ENCODE measurements at regions not wholly inside any gene's neighbourhood (a gene's known extent, or its start where the extent isn't known, plus 50 kb on each side); places are given as distances from the start of the nearest gene placed in this dataset.

DNA sequence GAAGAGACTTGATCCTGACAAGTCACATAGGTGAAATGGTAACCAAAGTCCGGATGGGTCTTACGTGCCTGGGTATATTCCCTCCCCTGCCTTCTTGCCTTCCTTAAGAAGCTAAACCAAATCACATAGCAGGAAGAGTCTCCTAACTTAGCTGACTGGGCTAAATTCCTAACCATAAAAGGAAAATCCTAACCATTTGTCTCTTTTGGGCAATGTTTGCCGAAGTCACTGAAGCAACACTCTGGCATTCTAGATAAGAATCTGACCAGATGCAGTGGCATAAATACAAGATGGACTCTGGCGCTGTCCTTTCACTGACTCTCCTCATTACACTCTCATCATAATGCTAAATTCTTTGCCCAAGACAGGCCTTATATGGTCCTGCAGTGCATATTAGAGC lies 625.5 kb upstream of the RORB start:
- TF ChIP-seq CTCF (conservative IDR thresholded peaks at IDR 0.05; ENCODE audit: low read depth, low read length), result no peak
- no peak for DNase-seq (ENCODE audit: low read depth)
- no peak overlapping the region for H3K4me3 ChIP-seq (ENCODE audit: low read depth, low read length)

DNA sequence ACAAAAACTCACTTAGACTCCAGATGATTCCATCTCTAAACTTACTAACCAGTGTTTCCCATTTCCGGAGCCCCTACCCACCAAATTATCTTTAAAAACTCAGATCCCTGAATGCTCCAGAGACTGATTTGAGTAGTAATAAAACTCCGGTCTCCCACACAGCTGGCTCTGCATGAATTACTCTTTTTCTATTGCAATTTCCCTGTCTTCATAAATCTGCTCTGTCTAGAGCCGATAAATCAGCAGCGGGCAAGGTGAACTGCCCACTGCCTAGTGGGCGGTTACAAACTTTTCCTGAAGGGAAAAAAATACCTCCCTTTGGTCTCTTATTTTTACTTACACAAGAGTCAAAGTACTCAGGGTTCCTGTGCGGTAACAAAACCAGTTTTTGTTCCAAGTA lies 624.4 kb upstream of the RORB start:
- TF ChIP-seq CTCF (conservative IDR thresholded peaks at IDR 0.05; ENCODE audit: low read depth, low read length), result no peak
- no peak overlapping the region for H3K4me3 ChIP-seq (ENCODE audit: low read depth, low read length)
- DNase-seq (ENCODE audit: low read depth), result no peak

DNA sequence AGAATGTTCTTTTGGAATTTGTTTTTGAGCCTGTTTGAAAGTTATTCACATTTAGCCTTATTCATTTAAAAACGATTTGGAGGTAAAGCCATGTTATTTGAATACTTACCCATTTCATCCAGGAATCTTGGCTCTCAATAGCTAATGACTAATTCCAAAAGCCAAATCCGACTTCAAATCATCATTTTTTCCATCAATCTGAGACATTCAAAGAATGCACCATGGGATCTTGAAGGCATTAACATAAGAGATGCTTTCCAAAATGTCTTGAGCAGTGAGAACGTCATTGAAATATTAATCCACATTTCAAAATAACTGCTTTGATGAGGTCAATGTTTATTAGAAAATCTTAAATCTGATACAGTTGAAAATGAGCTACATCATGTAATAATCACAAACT lies 617.0 kb upstream of the RORB start:
- no peak overlapping the region for H3K4me3 ChIP-seq (ENCODE audit: low read depth, low read length)
- DNase-seq (ENCODE audit: low read depth), result no peak
- TF ChIP-seq CTCF (conservative IDR thresholded peaks at IDR 0.05; ENCODE audit: low read depth, low read length), result no peak

- H3K4me3 ChIP-seq (ENCODE audit: low read depth, low read length), result no peak overlapping the region
- TF ChIP-seq CTCF (conservative IDR thresholded peaks at IDR 0.05; ENCODE audit: low read depth, low read length), result no peak
- no peak for DNase-seq (ENCODE audit: low read depth)
Observed at GRCh38 chr9:73889023-73889422, 608.1 kb upstream of the RORB start.

GRCh38 chr9:73890685-73891277 lies 606.4 kb upstream of the RORB start:
- no peak for TF ChIP-seq CTCF (conservative IDR thresholded peaks at IDR 0.05; ENCODE audit: low read depth, low read length)
- H3K4me3 ChIP-seq (ENCODE audit: low read depth, low read length), result no peak overlapping the region
- no peak for DNase-seq (ENCODE audit: low read depth)

DNA sequence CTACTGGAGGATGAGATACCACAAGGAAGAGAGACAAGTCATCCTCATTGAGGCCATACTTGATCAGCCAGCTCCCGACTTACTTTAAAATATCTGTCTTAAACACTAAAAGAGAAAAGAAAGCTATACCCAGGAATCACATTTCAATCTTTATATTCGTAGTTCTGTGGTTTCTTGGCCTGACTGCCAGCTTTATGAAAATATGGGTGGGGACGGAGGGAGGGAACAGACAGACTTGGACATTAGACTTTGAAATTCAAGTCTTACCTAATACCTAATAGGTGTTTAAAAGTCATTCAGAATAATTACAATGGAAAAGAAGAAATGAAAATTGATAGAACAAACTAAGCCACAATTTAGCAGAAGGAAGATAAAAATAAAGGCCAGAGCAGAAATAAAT lies 604.8 kb upstream of the RORB start:
- H3K4me3 ChIP-seq (ENCODE audit: low read depth, low read length), result no peak overlapping the region
- no peak for TF ChIP-seq CTCF (conservative IDR thresholded peaks at IDR 0.05; ENCODE audit: low read depth, low read length)
- no peak for DNase-seq (ENCODE audit: low read depth)

DNA sequence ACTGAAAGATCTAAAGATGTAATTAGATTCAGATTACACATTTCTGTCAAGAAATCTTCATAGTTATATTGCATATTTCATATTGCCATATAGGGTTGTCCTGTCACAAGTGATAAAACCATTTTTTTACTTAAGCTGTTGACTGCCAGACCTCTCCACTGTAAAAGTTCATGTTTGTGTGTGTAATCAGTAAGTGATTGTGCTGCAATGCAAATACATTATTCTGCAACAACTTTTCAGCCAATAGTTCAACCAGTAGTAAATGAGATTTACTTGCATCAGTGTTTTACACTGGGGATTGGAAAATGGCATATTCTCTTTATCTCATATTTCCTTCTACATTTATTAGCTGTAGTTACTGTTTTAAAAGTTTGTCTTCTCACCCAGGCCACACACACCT lies 603.9 kb upstream of the RORB start:
- DNase-seq (ENCODE audit: low read depth), result no peak
- no peak overlapping the region for H3K4me3 ChIP-seq (ENCODE audit: low read depth, low read length)
- no peak for TF ChIP-seq CTCF (conservative IDR thresholded peaks at IDR 0.05; ENCODE audit: low read depth, low read length)
